22Rv1 (cell line): ENCODE measurements at regions not wholly inside any gene's neighbourhood (a gene's known extent, or its start where the extent isn't known, plus 50 kb on each side); places are given as distances from the start of the nearest gene placed in this dataset.

Source experiments
- ZFX ChIP-seq: fragments of 450-650 bp; IDR thresholded peaks from 2 replicates; pipeline ENCODE4 v1.6.1; 2017; ENCODE audit warnings: antibody characterized with exemption, borderline replicate concordance
- TF ChIP-seq, protein P1 (sequence below): fragments of 450-650 bp; IDR thresholded peaks from 2 replicates; pipeline ENCODE4 v1.5.1; 2017; ENCODE audit warnings: mild to moderate bottlenecking

DNA sequence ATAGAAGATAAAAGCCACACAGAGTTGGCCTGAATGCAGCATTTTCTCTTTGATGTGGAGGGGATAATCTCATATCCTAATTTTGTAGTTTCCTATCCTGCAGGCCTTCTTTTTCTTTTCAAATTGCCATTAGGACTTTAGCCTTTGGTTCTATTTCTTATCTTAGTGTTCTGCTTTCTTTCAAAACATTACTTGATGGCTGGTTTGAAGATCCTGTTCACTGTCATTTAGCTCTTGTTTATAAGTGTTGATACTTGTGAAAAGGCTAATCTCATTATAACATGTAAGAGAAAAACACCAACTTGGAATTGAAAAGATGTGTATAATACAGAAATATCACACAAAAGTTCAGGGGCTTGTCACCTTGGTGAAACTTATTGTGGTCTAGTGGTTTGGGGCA, 54.6 kb upstream of the PKIB start:
- TF ChIP-seq, protein P1, sequence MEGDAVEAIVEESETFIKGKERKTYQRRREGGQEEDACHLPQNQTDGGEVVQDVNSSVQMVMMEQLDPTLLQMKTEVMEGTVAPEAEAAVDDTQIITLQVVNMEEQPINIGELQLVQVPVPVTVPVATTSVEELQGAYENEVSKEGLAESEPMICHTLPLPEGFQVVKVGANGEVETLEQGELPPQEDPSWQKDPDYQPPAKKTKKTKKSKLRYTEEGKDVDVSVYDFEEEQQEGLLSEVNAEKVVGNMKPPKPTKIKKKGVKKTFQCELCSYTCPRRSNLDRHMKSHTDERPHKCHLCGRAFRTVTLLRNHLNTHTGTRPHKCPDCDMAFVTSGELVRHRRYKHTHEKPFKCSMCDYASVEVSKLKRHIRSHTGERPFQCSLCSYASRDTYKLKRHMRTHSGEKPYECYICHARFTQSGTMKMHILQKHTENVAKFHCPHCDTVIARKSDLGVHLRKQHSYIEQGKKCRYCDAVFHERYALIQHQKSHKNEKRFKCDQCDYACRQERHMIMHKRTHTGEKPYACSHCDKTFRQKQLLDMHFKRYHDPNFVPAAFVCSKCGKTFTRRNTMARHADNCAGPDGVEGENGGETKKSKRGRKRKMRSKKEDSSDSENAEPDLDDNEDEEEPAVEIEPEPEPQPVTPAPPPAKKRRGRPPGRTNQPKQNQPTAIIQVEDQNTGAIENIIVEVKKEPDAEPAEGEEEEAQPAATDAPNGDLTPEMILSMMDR: no peak
- no peak for TF ChIP-seq ZFX
